Gastrocnemius medialis (tissue), 4 donors: ENCODE measurements at regions not wholly inside any gene's neighbourhood (a gene's known extent, or its start where the extent isn't known, plus 50 kb on each side); places are given as distances from the start of the nearest gene placed in this dataset.

ENCODE experiments used
- ATAC-seq, 2 donors: fragments of 150-250 bp; one replicate each; pipeline ENCODE4 v1.9.1; 2016
- DNase-seq, 2 donors: peaks; one replicate each; pipeline ENCODE4 v3.0.0-alpha.2; 2019
- H3K27ac ChIP-seq, 4 donors: fragments of 200-600 bp; sonication (generic); 1 replicate in 1 of 4; 2 replicates in 3 of 4; pipeline ENCODE4 v1.5.1; 2016 to 2018; ENCODE audit warnings: mild to moderate bottlenecking in 2 of 4, moderate library complexity in 1 of 4
- H3K27me3 ChIP-seq, 3 donors: fragments of 200-600 bp; sonication (generic) in 2 of 3; 1 replicate in 1 of 3; 2 replicates in 2 of 3; pipeline versions ENCODE4 v1.5.1 to v1.6.0; 2016 to 2019; ENCODE audit warnings: mild to moderate bottlenecking in 1 of 3, moderate library complexity in 1 of 3
- H3K36me3 ChIP-seq, 2 donors: fragments of 200-600 bp; sonication (generic) in 1 of 2; one replicate each; pipeline ENCODE4 v1.5.1; 2017 to 2018
- H3K4me1 ChIP-seq, 2 donors: fragments of 200-600 bp; sonication (generic) in 1 of 2; one replicate each; pipeline ENCODE4 v1.5.1; 2016 to 2017; ENCODE audit warnings: mild to moderate bottlenecking in 2 of 2
- H3K4me3 ChIP-seq, 4 donors: fragments of 200-600 bp; sonication (generic) in 3 of 4; 1 replicate in 1 of 4; 2 replicates in 3 of 4; pipeline ENCODE4 v1.5.1; 2016 to 2019; ENCODE audit warnings: mild to moderate bottlenecking in 2 of 4
- H3K9me3 ChIP-seq, 3 donors: fragments of 200-600 bp; sonication (generic) in 2 of 3; 1 replicate in 1 of 3; 2 replicates in 2 of 3; pipeline ENCODE4 v1.5.1; 2016 to 2019
- POLR2A ChIP-seq, 2 donors: fragments of 450-650 bp; IDR thresholded peaks; one replicate each; pipeline ENCODE4 v1.6.1; 2017; ENCODE audit warnings: antibody characterized with exemption in 2 of 2, mild to moderate bottlenecking in 2 of 2, moderate library complexity in 2 of 2
- in situ Hi-C, 4 donors: fragments of 200-750 bp; cut with MboI; loops; one replicate each; pipeline versions ENCODE4 v1.15.0 to v1.8.0; 2017; ENCODE audit warnings: low sequenced_read_pairs in 4 of 4
- intact Hi-C: fragments of 100-400 bp; cut with DNase I; formaldehyde crosslinking; loops from one replicate; pipeline ENCODE4 v1.15.1; 2023; ENCODE audit warnings: low total_unique reads
- TF ChIP-seq, protein P1 (sequence below), 5 experiments: fragments of 450-650 bp in 3 of 5; fragments of 200-600 bp in 2 of 5; sonication (generic) in 2 of 5; IDR thresholded peaks in 4 of 5; conservative IDR thresholded peaks in 1 of 5; 1 replicate in 4 of 5; 2 replicates in 1 of 5; pipeline ENCODE4 v1.5.1; 2016 to 2019; ENCODE audit warnings: antibody characterized with exemption in 5 of 5, mild to moderate bottlenecking in 3 of 5, moderate library complexity in 3 of 5

GRCh38 chr14:101494826-101495225 is 66.5 kb upstream of the DIO3 start:
- H3K27me3 ChIP-seq, result peaks cover 0 to 4% (median 4%) of the 10 kb centered on the region in 3 donors
- DNase-seq, result no peak

DNA sequence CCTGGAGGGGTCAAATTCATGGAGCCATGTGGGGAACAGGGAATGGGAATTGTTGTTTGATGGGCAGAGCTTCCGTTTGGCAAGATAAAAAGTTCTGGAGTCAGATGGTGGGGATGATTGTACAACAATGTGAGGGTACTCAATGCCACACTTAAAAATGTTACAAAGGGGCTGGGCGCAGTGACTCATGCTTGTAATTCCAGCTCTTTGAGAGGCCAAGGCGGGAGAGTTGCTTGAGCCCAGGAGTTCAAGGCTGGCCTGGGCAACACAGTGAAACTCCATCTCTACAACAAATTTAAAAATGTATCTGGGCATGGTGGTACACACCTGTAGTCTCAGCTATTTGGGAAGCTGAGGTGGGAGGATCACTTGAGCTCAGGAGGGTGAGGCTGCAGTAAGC is 66.0 kb upstream of the DIO3 start:
- no peak for DNase-seq
- no peaks in the 10 kb centered on the region for H3K4me1 ChIP-seq
- intact Hi-C loops (no loop called here), in situ Hi-C loops (no loop called here)
- ATAC-seq, result no peak
- H3K36me3 ChIP-seq, result no peaks in the 10 kb centered on the region
- peaks cover 0 to 4% (median 4%) of the 10 kb centered on the region in 3 donors for H3K27me3 ChIP-seq
- no peak overlapping the region for H3K4me3 ChIP-seq
- TF ChIP-seq POLR2A (IDR thresholded peaks at IDR 0.05), result no peak
- TF ChIP-seq, protein P1, sequence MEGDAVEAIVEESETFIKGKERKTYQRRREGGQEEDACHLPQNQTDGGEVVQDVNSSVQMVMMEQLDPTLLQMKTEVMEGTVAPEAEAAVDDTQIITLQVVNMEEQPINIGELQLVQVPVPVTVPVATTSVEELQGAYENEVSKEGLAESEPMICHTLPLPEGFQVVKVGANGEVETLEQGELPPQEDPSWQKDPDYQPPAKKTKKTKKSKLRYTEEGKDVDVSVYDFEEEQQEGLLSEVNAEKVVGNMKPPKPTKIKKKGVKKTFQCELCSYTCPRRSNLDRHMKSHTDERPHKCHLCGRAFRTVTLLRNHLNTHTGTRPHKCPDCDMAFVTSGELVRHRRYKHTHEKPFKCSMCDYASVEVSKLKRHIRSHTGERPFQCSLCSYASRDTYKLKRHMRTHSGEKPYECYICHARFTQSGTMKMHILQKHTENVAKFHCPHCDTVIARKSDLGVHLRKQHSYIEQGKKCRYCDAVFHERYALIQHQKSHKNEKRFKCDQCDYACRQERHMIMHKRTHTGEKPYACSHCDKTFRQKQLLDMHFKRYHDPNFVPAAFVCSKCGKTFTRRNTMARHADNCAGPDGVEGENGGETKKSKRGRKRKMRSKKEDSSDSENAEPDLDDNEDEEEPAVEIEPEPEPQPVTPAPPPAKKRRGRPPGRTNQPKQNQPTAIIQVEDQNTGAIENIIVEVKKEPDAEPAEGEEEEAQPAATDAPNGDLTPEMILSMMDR (IDR thresholded peaks at IDR 0.05 in 4 of 5, conservative IDR thresholded peaks at IDR 0.05 in 1 of 5), result no peak
- no peak overlapping the region for H3K27ac ChIP-seq
- no peaks in the 10 kb centered on the region for H3K9me3 ChIP-seq

More at GRCh38 chr14:101494826-101495225, 66.5 kb upstream of the DIO3 start:
- Histone ChIP-seq H3K36me3 (no peaks in the 10 kb centered on the region), H3K4me3 (no peak overlapping the region), H3K9me3 (no peaks in the 10 kb centered on the region), H3K4me1 (no peaks in the 10 kb centered on the region), H3K27ac (no peak overlapping the region)
- in situ Hi-C loops (no loop called here), intact Hi-C loops (no loop called here)
- no peak for TF ChIP-seq POLR2A (IDR thresholded peaks at IDR 0.05)
- TF ChIP-seq, protein P1 (IDR thresholded peaks at IDR 0.05 in 4 of 5, conservative IDR thresholded peaks at IDR 0.05 in 1 of 5), result no peak
- ATAC-seq, result no peak

DNA sequence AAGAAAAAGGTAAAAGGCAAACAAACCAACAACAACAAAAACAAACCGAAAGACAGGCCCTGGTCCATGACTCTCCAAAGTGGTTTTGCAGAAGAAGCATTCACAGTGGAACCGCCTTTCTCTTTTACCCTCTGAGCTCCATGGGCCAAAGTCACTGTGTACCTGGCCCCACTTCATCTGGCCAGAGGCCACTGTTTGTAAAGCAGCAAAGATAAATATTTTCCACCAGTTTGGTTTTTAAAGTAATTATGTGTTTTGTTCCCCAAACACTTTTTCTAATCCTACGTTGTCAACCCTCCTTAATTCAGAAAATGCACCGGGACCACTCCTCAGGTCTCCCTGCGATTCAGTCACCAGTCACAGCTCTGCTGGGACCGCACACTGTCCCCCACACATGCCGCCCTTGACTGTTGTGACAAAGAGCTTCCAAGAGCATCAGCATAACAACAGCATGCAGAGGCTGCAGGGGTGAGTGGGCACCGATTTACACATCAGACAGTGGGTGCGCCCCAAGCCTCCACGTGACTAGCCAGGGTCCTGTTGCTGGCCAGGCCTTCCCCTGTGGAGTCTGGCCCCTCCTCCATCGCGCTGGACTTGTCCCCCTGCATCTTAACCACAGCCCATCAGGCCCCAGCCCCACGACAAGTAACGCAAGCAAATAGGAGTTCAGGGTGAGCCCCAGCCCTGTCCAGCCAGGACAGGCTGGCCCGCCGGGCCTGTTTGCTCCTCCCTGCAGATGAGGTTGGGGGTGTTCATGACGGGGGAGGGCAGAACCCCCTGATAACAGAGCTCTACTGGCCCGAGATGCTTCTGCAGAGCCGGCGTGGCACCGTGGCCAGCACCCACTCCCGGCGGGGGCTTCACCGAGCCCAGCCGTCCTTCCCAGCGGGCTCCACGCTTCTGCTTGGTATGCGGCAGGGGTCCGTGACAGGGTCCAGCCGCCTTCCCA is 65.2 kb upstream of the DIO3 start:
- in situ Hi-C loops, result no loop called here
- Histone ChIP-seq H3K4me1 (no peaks in the 10 kb centered on the region), H3K4me3 (no peak overlapping the region), H3K9me3 (no peaks in the 10 kb centered on the region), H3K27ac (no peak overlapping the region), H3K36me3 (no peaks in the 10 kb centered on the region), H3K27me3 (peaks cover 0 to 4% (median 4%) of the 10 kb centered on the region in 3 donors)
- intact Hi-C loops, result no loop called here
- ATAC-seq, result no peak
- TF ChIP-seq POLR2A (IDR thresholded peaks at IDR 0.05), result no peak
- TF ChIP-seq, protein P1 (IDR thresholded peaks at IDR 0.05 in 4 of 5, conservative IDR thresholded peaks at IDR 0.05 in 1 of 5), result no peak
- no peak for DNase-seq

DNA sequence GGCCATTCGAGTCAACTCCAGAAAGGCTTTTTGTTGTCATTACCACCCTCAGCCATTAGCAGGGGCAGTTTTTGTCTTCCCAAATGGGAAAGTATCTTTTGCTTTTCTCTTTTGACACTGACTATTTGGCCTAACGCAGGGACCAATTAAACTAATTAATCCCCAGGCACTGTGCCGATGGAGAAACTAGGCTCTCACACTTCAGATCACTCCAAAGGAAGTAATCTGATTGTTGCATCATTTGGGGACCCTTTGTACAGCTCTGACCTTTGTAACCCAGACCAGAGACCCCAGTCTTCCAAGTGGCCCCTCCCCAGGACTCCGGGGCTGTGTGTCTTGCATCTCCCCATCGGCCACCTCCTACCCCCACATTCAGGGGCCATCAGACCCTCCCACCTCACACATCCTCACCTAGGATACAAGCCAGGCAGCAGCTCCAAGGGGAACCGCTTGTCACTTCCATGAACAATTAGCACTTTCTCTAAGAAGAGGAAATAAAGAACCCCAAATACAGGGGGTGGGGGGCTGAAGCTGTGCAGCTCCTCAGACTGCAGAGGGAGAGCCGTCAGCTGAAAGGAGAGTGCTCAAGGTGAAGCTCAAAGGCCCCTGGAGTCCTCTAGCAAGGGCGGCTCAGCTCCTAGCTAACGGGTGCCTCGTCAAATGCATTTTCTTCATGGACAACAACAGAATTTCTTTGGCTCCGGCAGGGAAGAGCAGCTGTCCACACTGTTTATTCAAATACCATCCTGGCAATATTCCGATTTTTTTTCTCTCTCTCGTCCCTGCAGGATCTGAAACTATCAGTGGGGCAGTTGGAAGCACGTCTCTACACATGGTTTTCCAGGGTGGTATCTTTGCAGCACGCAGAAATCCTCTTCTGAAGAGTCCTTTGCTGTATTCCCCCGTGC is 64.3 kb upstream of the DIO3 start:
- H3K9me3 ChIP-seq, result no peaks in the 10 kb centered on the region
- no peak for DNase-seq
- H3K4me1 ChIP-seq, result no peaks in the 10 kb centered on the region
- H3K4me3 ChIP-seq, result no peak overlapping the region
- no peak overlapping the region for H3K27ac ChIP-seq
- TF ChIP-seq POLR2A (IDR thresholded peaks at IDR 0.05), result no peak
- TF ChIP-seq, protein P1 (IDR thresholded peaks at IDR 0.05 in 4 of 5, conservative IDR thresholded peaks at IDR 0.05 in 1 of 5), result no peak
- H3K27me3 ChIP-seq, result peaks cover 0 to 7% (median 4%) of the 10 kb centered on the region in 3 donors
- in situ Hi-C loops, result no loop called here
- H3K36me3 ChIP-seq, result no peaks in the 10 kb centered on the region
- ATAC-seq, result peak in 1 of 2 donors; percentile 30
- intact Hi-C loops, result no loop called here
